PC-3 (cell line): ENCODE measurements at regions not wholly inside any gene's neighbourhood (a gene's known extent, or its start where the extent isn't known, plus 50 kb on each side); places are given as distances from the start of the nearest gene placed in this dataset.

ENCODE experiments used
- ATAC-seq: fragments of 200-7000 bp; cut with Tn5 transposase; 2 replicates; pipeline ENCODE4 v1.9.1; 2020; ENCODE audit warnings: mild to moderate bottlenecking, moderate library complexity
- BruUV-seq: library from RNA; stranded (reverse); fragments of 400-500 nt; replicated peaks from 2 replicates; lab custom pipeline; 2021; lab: Mats Ljungman, UMichigan
- CTCF ChIA-PET: fragments of 300-600 bp; sonication (Branson Sonifier 250); formaldehyde crosslinking; loops from one replicate; lab custom pipeline; 2022; ENCODE audit warnings: antibody characterized with exemption; lab: Charles Lee
- POLR2A ChIA-PET: fragments of 300-600 bp; sonication (Branson Sonifier 250); formaldehyde crosslinking; loops from one replicate; lab custom pipeline; 2022; ENCODE audit warnings: antibody characterized with exemption; ENCODE audit not compliant: unreplicated experiment; lab: Charles Lee
- DNase-seq: peaks from one replicate; pipeline ENCODE4 v3.0.0-alpha.2; 2015
- H2AFZ ChIP-seq: fragments of 300-600 bp; sonication (generic); 2 replicates; pipeline ENCODE4 v1.6.0; 2016; ENCODE audit warnings: antibody characterized with exemption, low read length
- H3F3A ChIP-seq: fragments of 300-600 bp; sonication (generic); one replicate; pipeline ENCODE4 v1.6.0; 2017; ENCODE audit warnings: antibody characterized with exemption, low read length, control low read depth, mild to moderate bottlenecking; ENCODE audit not compliant: unreplicated experiment
- H3K27ac ChIP-seq: fragments of 300-600 bp; sonication (generic); 2 replicates; pipeline ENCODE4 v1.5.1; 2016; ENCODE audit warnings: mild to moderate bottlenecking, low read length
- H3K27me3 ChIP-seq: fragments of 300-600 bp; sonication (generic); 2 replicates; pipeline ENCODE4 v1.6.1; 2016; ENCODE audit warnings: low read length, mixed read lengths
- H3K36me3 ChIP-seq: fragments of 300-600 bp; sonication (generic); 2 replicates; pipeline ENCODE4 v1.6.1; 2016; ENCODE audit warnings: low read depth, mixed run types, low read length, mixed read lengths
- H3K4me1 ChIP-seq: fragments of 300-600 bp; sonication (generic); 2 replicates; pipeline ENCODE4 v1.5.1; 2016; ENCODE audit warnings: low read length; ENCODE audit not compliant: insufficient read depth
- H3K4me2 ChIP-seq: fragments of 300-600 bp; sonication (generic); 2 replicates; pipeline ENCODE4 v1.6.0; 2016; ENCODE audit warnings: low read length
- H3K4me3 ChIP-seq: fragments of 300-600 bp; sonication (generic); 2 replicates; pipeline ENCODE4 v1.5.1; 2016; ENCODE audit warnings: mild to moderate bottlenecking, low read length, mixed read lengths
- H3K79me2 ChIP-seq: fragments of 300-600 bp; sonication (generic); 2 replicates; pipeline ENCODE4 v1.6.1; 2017; ENCODE audit warnings: low read length, mixed read lengths
- H3K9ac ChIP-seq: fragments of 300-600 bp; sonication (generic); 2 replicates; pipeline ENCODE4 v1.6.0; 2016; ENCODE audit warnings: mild to moderate bottlenecking, low read length
- H3K9me2 ChIP-seq: fragments of 300-600 bp; sonication (generic); replicated peaks from 2 replicates; pipeline ENCODE4 v1.6.1; 2016; ENCODE audit warnings: mixed run types, low read length, mixed read lengths
- H3K9me3 ChIP-seq: fragments of 300-600 bp; sonication (generic); 2 replicates; pipeline ENCODE4 v1.6.1; 2016; ENCODE audit warnings: low read length, mixed read lengths
- H4K20me1 ChIP-seq: fragments of 300-600 bp; sonication (generic); 2 replicates; pipeline ENCODE4 v1.6.1; 2016; ENCODE audit warnings: low read length, mixed read lengths
- EZH2 ChIP-seq: fragments of 300-600 bp; sonication (generic); IDR thresholded peaks from one replicate; pipeline ENCODE4 v1.6.1; 2017; ENCODE audit warnings: antibody characterized with exemption, mild to moderate bottlenecking, low read length; ENCODE audit not compliant: unreplicated experiment
- EZH2phosphoT487 ChIP-seq: fragments of 300-600 bp; sonication (generic); IDR thresholded peaks from 2 replicates; pipeline ENCODE4 v1.6.1; 2018; ENCODE audit warnings: mild to moderate bottlenecking, antibody characterized with exemption, low read length, borderline replicate concordance
- intact Hi-C: fragments of 100-400 bp; cut with micrococcal nuclease; formaldehyde crosslinking; loops from 2 replicates; pipeline ENCODE4 v1.9.0; 2023
- TF ChIP-seq, protein P1 (sequence below): fragments of 300-600 bp; sonication (generic); conservative IDR thresholded peaks from 2 replicates; pipeline ENCODE4 v1.5.1; 2017; ENCODE audit warnings: antibody characterized with exemption, low read depth, mild to moderate bottlenecking, low read length

DNA sequence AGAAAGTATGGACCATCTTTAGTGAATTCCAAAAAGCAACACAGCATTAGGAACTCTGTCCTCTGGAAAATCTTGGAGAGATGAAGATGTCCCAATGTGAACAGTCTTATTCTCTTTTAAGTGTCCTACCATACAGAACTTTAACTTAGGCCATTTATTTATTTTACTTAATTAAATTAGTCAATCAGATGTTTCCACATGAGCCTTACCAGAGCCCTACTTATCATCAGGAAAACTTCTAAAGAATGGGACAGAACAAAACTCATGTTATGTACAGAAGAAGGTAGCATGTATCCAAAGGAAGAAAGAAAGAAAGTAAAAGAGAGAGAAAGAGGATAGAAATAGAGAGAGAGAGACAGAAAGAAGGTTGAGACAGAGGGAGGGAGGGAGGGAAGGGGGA is 276.4 kb downstream of the ETV1 start:
- Histone ChIP-seq H4K20me1 (no peaks in the 10 kb centered on the region), H3K9me2 (no peaks in the 10 kb centered on the region), H3K79me2 (no peaks in the 10 kb centered on the region), H3K27ac (no peak overlapping the region), H3K4me3 (no peak overlapping the region), H3K9me3 (no peaks in the 10 kb centered on the region), H3F3A (no peaks in the 10 kb centered on the region), H3K4me1 (no peaks in the 10 kb centered on the region), H2AFZ (no peak overlapping the region), H3K9ac (no peak overlapping the region), H3K36me3 (no peaks in the 10 kb centered on the region), H3K4me2 (no peak overlapping the region), H3K27me3 (no peaks in the 10 kb centered on the region)
- CTCF ChIA-PET: no interaction called here
- DNase-seq (no peak), ATAC-seq (no peak)
- intact Hi-C loops: no loop called here
- POLR2A ChIA-PET: no interaction called here
- no TSS peak for BruUV-seq
- TF ChIP-seq EZH2phosphoT487: no peak
- no peak for TF ChIP-seq EZH2
- TF ChIP-seq, protein P1, sequence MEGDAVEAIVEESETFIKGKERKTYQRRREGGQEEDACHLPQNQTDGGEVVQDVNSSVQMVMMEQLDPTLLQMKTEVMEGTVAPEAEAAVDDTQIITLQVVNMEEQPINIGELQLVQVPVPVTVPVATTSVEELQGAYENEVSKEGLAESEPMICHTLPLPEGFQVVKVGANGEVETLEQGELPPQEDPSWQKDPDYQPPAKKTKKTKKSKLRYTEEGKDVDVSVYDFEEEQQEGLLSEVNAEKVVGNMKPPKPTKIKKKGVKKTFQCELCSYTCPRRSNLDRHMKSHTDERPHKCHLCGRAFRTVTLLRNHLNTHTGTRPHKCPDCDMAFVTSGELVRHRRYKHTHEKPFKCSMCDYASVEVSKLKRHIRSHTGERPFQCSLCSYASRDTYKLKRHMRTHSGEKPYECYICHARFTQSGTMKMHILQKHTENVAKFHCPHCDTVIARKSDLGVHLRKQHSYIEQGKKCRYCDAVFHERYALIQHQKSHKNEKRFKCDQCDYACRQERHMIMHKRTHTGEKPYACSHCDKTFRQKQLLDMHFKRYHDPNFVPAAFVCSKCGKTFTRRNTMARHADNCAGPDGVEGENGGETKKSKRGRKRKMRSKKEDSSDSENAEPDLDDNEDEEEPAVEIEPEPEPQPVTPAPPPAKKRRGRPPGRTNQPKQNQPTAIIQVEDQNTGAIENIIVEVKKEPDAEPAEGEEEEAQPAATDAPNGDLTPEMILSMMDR: no peak

DNA sequence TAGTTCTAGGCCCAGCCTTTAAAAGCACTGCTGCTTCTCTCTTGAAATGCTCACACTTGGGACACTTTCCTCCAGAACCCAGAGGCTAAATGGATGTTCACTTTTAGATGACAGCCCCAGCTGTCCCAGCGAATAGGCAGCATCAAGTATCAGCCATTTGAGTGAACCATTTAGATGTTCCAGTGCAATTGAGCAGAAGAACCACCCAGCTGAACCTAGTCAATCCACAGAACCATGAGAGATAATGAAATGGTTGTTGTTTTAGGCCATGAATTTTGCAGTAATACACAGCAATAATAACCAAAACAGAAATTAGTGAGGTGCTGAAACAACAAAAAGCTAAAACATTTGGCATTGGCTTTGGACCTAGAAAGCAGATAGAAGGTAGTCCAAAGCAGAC is 273.9 kb downstream of the ETV1 start:
- Histone ChIP-seq H2AFZ (no peak overlapping the region), H3K79me2 (no peaks in the 10 kb centered on the region), H4K20me1 (no peaks in the 10 kb centered on the region), H3K27ac (no peak overlapping the region), H3K27me3 (no peaks in the 10 kb centered on the region), H3K9ac (no peak overlapping the region), H3K9me3 (no peaks in the 10 kb centered on the region), H3K9me2 (no peaks in the 10 kb centered on the region), H3F3A (no peaks in the 10 kb centered on the region), H3K4me1 (no peaks in the 10 kb centered on the region), H3K36me3 (no peaks in the 10 kb centered on the region), H3K4me2 (no peak overlapping the region), H3K4me3 (no peak overlapping the region)
- ChIA-PET POLR2A (no interaction called here), CTCF (no interaction called here)
- intact Hi-C loops: no loop called here
- DNase-seq: no peak
- no TSS peak for BruUV-seq
- ATAC-seq: no peak
- no peak for TF ChIP-seq EZH2phosphoT487
- TF ChIP-seq EZH2: no peak
- TF ChIP-seq, protein P1: no peak

DNA sequence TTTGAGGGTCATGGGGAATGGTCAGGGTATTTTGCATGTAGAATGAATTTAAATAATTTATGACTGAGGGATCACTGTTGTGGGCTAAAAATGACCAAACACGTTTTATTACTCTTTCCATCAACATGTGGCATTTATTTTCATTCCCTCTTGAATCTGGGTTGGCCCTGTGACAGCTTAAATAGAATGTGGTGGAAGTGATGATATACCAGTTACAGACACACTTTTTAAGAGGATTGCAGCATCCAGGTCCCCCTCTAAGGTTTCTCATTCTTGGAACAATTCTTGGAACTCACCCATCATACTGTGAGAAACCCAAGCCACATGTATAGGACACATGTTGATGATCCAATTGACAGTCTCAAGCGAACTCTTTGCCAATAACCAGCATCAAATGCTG is 272.4 kb downstream of the ETV1 start:
- no peaks in the 10 kb centered on the region for H3F3A ChIP-seq
- CTCF ChIA-PET: no interaction called here
- no peaks in the 10 kb centered on the region for H3K79me2 ChIP-seq
- no peaks in the 10 kb centered on the region for H3K9me2 ChIP-seq
- H3K4me3 ChIP-seq: no peak overlapping the region
- H3K4me1 ChIP-seq: no peaks in the 10 kb centered on the region
- H3K27me3 ChIP-seq: no peaks in the 10 kb centered on the region
- ATAC-seq (no peak), DNase-seq (no peak)
- H3K27ac ChIP-seq: no peak overlapping the region
- no peak overlapping the region for H2AFZ ChIP-seq
- H3K9ac ChIP-seq: no peak overlapping the region
- no peaks in the 10 kb centered on the region for H3K9me3 ChIP-seq
- no peaks in the 10 kb centered on the region for H3K36me3 ChIP-seq
- no TSS peak for BruUV-seq
- POLR2A ChIA-PET: no interaction called here
- no peaks in the 10 kb centered on the region for H4K20me1 ChIP-seq
- intact Hi-C loops: no loop called here
- no peak for TF ChIP-seq EZH2phosphoT487
- TF ChIP-seq, protein P1: no peak
- TF ChIP-seq EZH2: no peak
- no peak overlapping the region for H3K4me2 ChIP-seq
